Nephron (organoid): ENCODE measurements at regions not wholly inside any gene's neighbourhood (a gene's known extent, or its start where the extent isn't known, plus 50 kb on each side); places are given as distances from the start of the nearest gene placed in this dataset.

Experiments used
- H3K27ac Mint-ChIP-seq, 3 experiments: 2 replicates each; pipeline ENCODE4 v1.8.0; 2020; ENCODE audit warnings: mixed read lengths in 3 of 3, mild to moderate bottlenecking in 2 of 3, moderate library complexity in 1 of 3
- H3K27me3 Mint-ChIP-seq: 2 replicates; pipeline ENCODE4 v1.8.0; 2021; ENCODE audit warnings: low read depth, mild to moderate bottlenecking, moderate library complexity, mixed read lengths
- H3K36me3 Mint-ChIP-seq: 2 replicates; pipeline ENCODE4 v1.8.0; 2020; ENCODE audit warnings: low read depth, mixed read lengths
- H3K4me1 Mint-ChIP-seq: 2 replicates; pipeline ENCODE4 v1.8.0; 2020; ENCODE audit warnings: mixed read lengths
- H3K4me3 Mint-ChIP-seq, 3 experiments: 2 replicates each; pipeline ENCODE4 v1.8.0; 2020; ENCODE audit warnings: mild to moderate bottlenecking in 3 of 3, mixed read lengths in 3 of 3, moderate library complexity in 2 of 3
- H3K9me3 Mint-ChIP-seq: 2 replicates; pipeline ENCODE4 v1.8.0; 2020; ENCODE audit warnings: mixed read lengths
- TF ChIP-seq, protein P1 (sequence below), 3 experiments: fragments of 200-600 bp; sonication (generic); IDR thresholded peaks; one replicate each; pipeline ENCODE4 v1.5.0; 2021; ENCODE audit warnings: antibody characterized with exemption in 3 of 3; ENCODE audit not compliant: unreplicated experiment in 3 of 3

DNA sequence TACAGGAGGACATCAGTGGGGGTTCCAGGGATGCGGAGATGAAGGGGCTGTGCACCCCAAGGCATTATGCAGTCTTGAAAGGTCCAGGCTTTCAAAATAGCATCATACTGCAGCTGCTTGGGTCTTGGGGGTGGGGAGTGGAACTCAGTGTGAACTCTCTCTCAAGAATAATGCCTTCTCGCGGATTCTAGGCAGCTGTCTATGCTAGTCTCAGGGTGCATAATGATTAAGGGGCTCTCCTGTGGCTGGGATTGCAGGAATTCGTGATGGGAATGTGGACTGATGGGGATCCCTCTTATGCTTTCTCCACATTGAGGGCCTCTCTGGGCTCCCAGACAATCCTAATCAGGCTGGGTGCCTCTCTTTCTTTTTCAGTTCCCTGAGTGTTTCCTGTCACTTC, 172.2 kb upstream of the ARHGAP24 start:
- Mint-ChIP-seq H3K27me3 (no peaks in the 10 kb centered on the region), H3K9me3 (no peaks in the 10 kb centered on the region)

DNA sequence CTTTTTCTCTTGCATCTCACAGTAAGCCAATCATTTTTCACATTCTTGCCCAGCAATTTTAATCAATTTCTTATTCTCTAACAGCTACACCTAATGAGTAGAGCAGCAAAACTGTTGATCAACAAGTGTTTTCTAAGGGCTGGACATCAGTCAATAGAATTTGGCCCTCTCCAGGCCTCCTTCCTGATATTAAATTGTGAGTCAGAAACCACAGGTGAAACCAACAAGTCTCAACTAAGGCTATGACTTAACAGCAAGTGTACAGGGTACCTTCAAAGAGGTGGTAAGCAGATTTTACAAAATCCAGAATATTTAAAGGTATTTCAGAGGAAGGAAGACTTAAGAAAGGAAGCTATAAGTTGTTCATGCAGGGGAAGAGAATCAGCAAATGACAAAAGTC, 156.5 kb upstream of the ARHGAP24 start:
- TF ChIP-seq, protein P1, sequence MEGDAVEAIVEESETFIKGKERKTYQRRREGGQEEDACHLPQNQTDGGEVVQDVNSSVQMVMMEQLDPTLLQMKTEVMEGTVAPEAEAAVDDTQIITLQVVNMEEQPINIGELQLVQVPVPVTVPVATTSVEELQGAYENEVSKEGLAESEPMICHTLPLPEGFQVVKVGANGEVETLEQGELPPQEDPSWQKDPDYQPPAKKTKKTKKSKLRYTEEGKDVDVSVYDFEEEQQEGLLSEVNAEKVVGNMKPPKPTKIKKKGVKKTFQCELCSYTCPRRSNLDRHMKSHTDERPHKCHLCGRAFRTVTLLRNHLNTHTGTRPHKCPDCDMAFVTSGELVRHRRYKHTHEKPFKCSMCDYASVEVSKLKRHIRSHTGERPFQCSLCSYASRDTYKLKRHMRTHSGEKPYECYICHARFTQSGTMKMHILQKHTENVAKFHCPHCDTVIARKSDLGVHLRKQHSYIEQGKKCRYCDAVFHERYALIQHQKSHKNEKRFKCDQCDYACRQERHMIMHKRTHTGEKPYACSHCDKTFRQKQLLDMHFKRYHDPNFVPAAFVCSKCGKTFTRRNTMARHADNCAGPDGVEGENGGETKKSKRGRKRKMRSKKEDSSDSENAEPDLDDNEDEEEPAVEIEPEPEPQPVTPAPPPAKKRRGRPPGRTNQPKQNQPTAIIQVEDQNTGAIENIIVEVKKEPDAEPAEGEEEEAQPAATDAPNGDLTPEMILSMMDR (IDR thresholded peaks at IDR 0.05; ENCODE audit: unreplicated experiment in 3 of 3) = no peak
- no peaks in the 10 kb centered on the region for H3K27me3 Mint-ChIP-seq
- H3K4me3 Mint-ChIP-seq = no peak overlapping the region
- no peak overlapping the region for H3K27ac Mint-ChIP-seq
- H3K4me1 Mint-ChIP-seq = no peaks in the 10 kb centered on the region
- no peaks in the 10 kb centered on the region for H3K36me3 Mint-ChIP-seq
- H3K9me3 Mint-ChIP-seq = peaks cover 3% of the 10 kb centered on the region

More for the DNA sequence above, 172.2 kb upstream of the ARHGAP24 start:
- Mint-ChIP-seq H3K4me1 (no peaks in the 10 kb centered on the region), H3K36me3 (no peaks in the 10 kb centered on the region), H3K27ac (no peak overlapping the region), H3K4me3 (no peak overlapping the region)
- TF ChIP-seq, protein P1 (IDR thresholded peaks at IDR 0.05; ENCODE audit: unreplicated experiment in 3 of 3) = no peak

DNA sequence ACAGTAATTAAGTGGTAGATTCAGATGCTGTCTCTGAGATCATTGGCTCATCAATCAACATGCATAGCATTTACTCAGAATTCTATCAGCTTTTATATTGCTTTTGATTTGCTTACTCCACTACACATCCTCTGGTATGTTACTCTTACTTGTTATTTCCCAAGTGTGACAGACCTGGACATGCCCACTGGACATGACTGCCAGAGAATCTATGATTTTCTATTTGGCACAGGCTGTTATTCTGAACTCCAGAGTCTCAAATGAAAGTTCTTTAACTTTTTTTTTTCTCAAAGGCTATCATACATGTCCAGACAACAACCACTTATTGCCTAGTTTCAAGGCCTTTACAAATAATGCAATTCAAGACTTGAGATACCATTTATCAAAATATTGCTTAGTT, 116.1 kb upstream of the ARHGAP24 start:
- Mint-ChIP-seq H3K27ac (no peak overlapping the region), H3K36me3 (no peaks in the 10 kb centered on the region), H3K9me3 (peaks cover 12% of the 10 kb centered on the region), H3K4me1 (no peaks in the 10 kb centered on the region), H3K27me3 (no peaks in the 10 kb centered on the region), H3K4me3 (no peak overlapping the region)
- TF ChIP-seq, protein P1 (IDR thresholded peaks at IDR 0.05; ENCODE audit: unreplicated experiment in 3 of 3) = no peak

DNA sequence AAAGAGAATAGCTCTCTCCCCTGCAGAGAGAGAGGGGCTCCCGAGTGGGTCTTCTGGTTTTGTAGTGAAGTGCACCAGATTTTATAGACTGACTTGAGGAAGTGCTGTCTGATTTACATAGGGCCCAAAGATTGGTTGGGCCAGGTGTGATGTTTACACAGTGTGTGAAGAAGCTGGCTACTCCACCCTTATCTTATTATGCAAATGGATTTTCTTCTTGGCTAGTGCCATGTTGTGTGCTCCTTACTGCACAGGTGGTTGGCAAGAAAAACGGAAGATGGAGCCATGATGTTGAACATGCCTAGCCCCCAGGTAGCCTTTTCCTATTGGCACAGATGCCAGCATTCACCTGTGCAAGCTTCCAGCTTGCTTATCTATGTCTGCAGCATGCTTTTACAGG, 112.4 kb upstream of the ARHGAP24 start:
- Mint-ChIP-seq H3K4me3 (no peak overlapping the region), H3K4me1 (no peaks in the 10 kb centered on the region), H3K27ac (no peak overlapping the region), H3K36me3 (no peaks in the 10 kb centered on the region), H3K27me3 (no peaks in the 10 kb centered on the region), H3K9me3 (peaks cover 12% of the 10 kb centered on the region)
- TF ChIP-seq, protein P1 (IDR thresholded peaks at IDR 0.05; ENCODE audit: unreplicated experiment in 3 of 3) = no peak

DNA sequence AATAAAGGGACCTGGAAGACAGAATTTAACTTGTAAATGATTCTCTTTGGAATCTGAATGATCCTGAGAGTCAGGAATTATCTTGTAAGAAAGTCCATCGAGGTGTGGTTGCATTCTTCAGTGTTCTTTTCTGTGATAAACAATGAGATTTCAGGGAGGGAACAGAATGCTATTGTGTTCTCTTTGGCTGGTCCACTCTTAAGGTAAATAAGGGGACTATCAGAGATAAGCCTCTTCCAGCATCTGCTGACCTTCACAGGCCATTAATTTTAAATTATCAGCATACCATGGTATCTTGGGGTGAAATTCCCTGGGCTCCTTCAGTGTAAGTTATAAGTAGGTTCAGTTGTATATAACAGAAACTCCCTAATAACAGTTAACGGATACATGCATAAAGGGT, 107.1 kb upstream of the ARHGAP24 start:
- Mint-ChIP-seq H3K4me1 (no peaks in the 10 kb centered on the region), H3K36me3 (no peaks in the 10 kb centered on the region), H3K27ac (no peak overlapping the region), H3K9me3 (no peaks in the 10 kb centered on the region), H3K27me3 (no peaks in the 10 kb centered on the region), H3K4me3 (no peak overlapping the region)
- TF ChIP-seq, protein P1 (IDR thresholded peaks at IDR 0.05; ENCODE audit: unreplicated experiment in 3 of 3) = no peak

DNA sequence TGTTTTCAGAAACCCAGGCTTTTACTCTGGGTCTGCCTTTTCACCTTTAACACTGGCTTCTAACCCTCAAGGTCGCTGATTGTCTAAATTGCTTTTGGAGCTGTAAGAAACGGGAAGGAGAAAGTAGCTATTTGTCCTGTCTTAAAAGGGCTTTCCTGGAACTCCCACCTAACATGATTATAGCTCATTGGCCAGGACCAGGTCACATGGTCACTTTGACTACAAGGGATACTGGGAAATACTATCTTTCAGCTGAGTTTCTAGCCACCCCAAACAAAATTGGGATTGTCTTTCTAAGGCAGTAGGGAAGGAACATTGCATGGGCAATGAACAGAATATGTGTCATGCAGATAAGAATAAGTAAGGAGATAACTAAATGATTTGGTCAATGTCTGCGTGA, 106.7 kb upstream of the ARHGAP24 start:
- TF ChIP-seq, protein P1 (IDR thresholded peaks at IDR 0.05; ENCODE audit: unreplicated experiment in 3 of 3) = no peak
- Mint-ChIP-seq H3K4me1 (peaks cover 3% of the 10 kb centered on the region), H3K27me3 (no peaks in the 10 kb centered on the region), H3K27ac (no peak overlapping the region), H3K4me3 (no peak overlapping the region), H3K36me3 (no peaks in the 10 kb centered on the region), H3K9me3 (no peaks in the 10 kb centered on the region)
